Progenitor cell of endocrine pancreas (in vitro differentiated cells): ENCODE measurements at regions not wholly inside any gene's neighbourhood (a gene's known extent, or its start where the extent isn't known, plus 50 kb on each side); places are given as distances from the start of the nearest gene placed in this dataset.

Experiments used
- DNase-seq: peaks from one replicate; pipeline ENCODE4 v3.0.0; 2021; ENCODE audit warnings: low spot score; ENCODE audit not compliant: unreplicated experiment
- H3K27ac Mint-ChIP-seq: 2 replicates; pipeline ENCODE4 v1.8.0; 2021; ENCODE audit warnings: mild to moderate bottlenecking, moderate library complexity, mixed read lengths
- H3K27me3 Mint-ChIP-seq: 2 replicates; pipeline ENCODE4 v1.8.0; 2021; ENCODE audit warnings: mixed read lengths
- H3K36me3 Mint-ChIP-seq: 2 replicates; pipeline ENCODE4 v1.8.0; 2022; ENCODE audit warnings: mixed read lengths; ENCODE audit not compliant: insufficient read depth
- H3K4me1 Mint-ChIP-seq: 2 replicates; pipeline ENCODE4 v1.8.0; 2021; ENCODE audit warnings: low read depth, mixed read lengths
- H3K4me3 Mint-ChIP-seq: 2 replicates; pipeline ENCODE4 v1.8.0; 2021; ENCODE audit warnings: low read depth, mild to moderate bottlenecking, moderate library complexity, mixed read lengths
- H3K9me3 Mint-ChIP-seq: 2 replicates; pipeline ENCODE4 v1.8.0; 2021; ENCODE audit warnings: low read depth, mixed read lengths
- TF ChIP-seq, protein P1 (sequence below): fragments of 200-600 bp; sonication (generic); IDR thresholded peaks from one replicate; pipeline ENCODE4 v1.5.0; 2021; ENCODE audit warnings: antibody characterized with exemption, mild to moderate bottlenecking; ENCODE audit not compliant: unreplicated experiment

DNA sequence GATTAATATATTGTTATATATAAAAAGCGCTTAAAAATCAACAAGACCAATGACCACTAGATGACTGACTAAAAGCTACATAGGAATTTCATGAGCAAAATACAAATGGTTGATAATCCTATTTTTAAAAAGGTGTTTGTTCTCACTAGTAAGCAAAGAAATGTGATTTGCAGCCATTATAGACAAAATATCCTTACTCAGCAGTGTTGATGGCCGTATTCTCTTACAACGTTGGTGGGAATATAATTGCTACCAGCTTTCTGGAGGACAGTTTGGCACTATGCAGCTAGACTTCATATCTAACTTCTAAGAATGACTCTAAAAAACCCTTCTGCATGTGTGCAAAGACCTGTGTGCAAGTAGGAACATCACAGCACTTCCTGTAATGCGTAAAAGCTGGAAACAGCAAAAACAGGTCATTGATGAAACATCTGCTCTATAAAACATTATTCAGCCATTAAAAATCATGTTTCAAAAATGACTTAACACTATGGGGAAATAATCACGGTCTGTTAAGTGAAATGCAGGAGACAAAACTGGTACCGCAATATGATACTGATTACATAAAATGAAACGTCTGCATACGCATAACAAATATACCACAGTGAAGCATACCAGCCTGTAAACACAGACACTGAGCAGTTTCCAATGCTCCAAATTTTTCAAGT is 70.1 kb upstream of the LINC01488 start:
- Mint-ChIP-seq H3K36me3 (no peaks in the 10 kb centered on the region), H3K4me1 (peaks cover 5% of the 10 kb centered on the region), H3K27me3 (no peaks in the 10 kb centered on the region), H3K4me3 (no peak overlapping the region), H3K9me3 (peaks cover 4% of the 10 kb centered on the region), H3K27ac (peak overlapping the region; percentile 20)
- DNase-seq = no peak
- TF ChIP-seq, protein P1, sequence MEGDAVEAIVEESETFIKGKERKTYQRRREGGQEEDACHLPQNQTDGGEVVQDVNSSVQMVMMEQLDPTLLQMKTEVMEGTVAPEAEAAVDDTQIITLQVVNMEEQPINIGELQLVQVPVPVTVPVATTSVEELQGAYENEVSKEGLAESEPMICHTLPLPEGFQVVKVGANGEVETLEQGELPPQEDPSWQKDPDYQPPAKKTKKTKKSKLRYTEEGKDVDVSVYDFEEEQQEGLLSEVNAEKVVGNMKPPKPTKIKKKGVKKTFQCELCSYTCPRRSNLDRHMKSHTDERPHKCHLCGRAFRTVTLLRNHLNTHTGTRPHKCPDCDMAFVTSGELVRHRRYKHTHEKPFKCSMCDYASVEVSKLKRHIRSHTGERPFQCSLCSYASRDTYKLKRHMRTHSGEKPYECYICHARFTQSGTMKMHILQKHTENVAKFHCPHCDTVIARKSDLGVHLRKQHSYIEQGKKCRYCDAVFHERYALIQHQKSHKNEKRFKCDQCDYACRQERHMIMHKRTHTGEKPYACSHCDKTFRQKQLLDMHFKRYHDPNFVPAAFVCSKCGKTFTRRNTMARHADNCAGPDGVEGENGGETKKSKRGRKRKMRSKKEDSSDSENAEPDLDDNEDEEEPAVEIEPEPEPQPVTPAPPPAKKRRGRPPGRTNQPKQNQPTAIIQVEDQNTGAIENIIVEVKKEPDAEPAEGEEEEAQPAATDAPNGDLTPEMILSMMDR = no peak

DNA sequence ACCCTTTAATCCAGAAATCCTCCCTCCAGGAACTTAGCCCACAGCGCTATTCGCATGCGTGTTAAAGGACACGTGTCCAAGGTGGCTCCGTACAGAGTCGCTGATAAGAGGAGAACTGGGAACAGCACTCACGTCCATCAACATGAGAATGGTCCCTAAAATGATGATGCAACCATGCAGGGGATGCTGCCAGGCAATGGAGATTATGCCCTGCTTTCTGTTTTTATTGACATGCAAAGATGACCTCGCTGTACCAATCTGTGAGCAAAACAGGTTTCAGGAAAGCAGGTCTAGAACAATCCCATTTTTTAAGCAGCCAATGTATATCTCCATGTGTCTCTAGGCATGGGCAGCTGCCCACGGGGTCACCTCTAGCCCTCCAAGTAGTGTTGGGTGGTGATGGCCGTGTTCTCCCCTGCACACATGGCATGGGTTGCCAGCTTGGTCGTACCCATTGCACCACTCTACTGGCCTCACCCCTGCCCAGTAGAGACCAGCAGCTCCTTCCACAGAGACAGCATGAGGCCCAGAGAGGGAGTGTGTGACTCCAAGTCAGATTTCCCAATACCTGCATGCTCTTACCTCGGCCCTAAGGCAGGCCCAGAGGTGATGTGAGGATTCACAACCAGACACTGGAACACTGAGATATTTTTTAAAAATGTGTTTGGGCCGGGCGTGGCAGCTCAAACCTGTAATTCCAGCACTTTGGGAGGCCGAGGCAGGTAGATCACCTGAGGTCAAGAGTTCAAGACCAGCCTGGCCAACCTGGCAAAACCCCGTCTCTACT is 68.3 kb upstream of the LINC01488 start:
- no peaks in the 10 kb centered on the region for H3K27me3 Mint-ChIP-seq
- H3K4me3 Mint-ChIP-seq = no peak overlapping the region
- TF ChIP-seq, protein P1 = no peak
- no peak overlapping the region for H3K27ac Mint-ChIP-seq
- no peak for DNase-seq
- no peaks in the 10 kb centered on the region for H3K36me3 Mint-ChIP-seq
- peaks cover 4% of the 10 kb centered on the region for H3K9me3 Mint-ChIP-seq
- H3K4me1 Mint-ChIP-seq = peaks cover 19% of the 10 kb centered on the region

DNA sequence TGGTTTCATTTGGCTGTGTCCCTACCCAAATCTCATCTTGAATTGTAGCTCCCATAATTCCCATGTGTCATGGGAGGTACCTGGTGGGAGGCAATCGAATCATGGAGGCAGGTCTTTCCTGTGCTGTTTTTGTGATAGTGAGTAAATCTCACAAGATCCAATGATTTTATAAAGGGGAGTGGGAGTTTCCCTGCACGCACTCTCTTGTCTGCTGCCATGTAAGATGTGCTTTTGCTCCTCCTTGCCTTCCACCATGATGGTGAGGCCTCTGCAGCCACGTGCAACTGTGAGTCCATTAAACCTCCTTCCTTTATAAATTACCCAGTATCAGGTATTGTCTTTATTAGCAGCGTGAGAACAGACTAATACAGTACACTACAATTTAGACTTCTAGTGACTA is 67.5 kb upstream of the LINC01488 start:
- no peak for DNase-seq
- Mint-ChIP-seq H3K27me3 (no peaks in the 10 kb centered on the region), H3K4me3 (no peak overlapping the region), H3K4me1 (peaks cover 19% of the 10 kb centered on the region), H3K9me3 (peaks cover 4% of the 10 kb centered on the region), H3K36me3 (no peaks in the 10 kb centered on the region), H3K27ac (no peak overlapping the region)
- TF ChIP-seq, protein P1 = no peak

DNA sequence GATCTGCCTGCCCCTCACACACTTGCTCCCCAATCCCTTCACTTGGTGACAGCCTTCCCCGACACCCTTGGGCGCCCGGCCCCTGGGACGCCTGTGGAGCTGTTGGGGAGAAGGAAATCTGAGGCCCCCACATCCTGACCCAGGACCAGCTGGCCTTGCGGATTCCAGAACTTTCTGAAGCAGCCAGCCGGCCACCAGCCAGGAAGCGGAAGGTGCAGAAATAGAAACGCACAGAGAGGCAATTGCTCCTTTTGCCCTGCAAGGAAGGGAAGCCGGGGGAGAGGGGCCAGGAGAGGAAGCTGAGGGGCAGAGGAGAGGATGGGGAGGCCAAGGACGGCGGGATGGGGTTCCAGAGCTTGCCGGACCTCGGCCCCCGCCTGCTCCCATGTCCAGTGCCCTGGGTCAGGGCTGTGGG is 66.7 kb upstream of the LINC01488 start:
- Mint-ChIP-seq H3K36me3 (no peaks in the 10 kb centered on the region), H3K27me3 (no peaks in the 10 kb centered on the region), H3K4me3 (no peak overlapping the region), H3K4me1 (peaks cover 21% of the 10 kb centered on the region), H3K9me3 (peaks cover 4% of the 10 kb centered on the region), H3K27ac (no peak overlapping the region)
- no peak for DNase-seq
- TF ChIP-seq, protein P1 = no peak

DNA sequence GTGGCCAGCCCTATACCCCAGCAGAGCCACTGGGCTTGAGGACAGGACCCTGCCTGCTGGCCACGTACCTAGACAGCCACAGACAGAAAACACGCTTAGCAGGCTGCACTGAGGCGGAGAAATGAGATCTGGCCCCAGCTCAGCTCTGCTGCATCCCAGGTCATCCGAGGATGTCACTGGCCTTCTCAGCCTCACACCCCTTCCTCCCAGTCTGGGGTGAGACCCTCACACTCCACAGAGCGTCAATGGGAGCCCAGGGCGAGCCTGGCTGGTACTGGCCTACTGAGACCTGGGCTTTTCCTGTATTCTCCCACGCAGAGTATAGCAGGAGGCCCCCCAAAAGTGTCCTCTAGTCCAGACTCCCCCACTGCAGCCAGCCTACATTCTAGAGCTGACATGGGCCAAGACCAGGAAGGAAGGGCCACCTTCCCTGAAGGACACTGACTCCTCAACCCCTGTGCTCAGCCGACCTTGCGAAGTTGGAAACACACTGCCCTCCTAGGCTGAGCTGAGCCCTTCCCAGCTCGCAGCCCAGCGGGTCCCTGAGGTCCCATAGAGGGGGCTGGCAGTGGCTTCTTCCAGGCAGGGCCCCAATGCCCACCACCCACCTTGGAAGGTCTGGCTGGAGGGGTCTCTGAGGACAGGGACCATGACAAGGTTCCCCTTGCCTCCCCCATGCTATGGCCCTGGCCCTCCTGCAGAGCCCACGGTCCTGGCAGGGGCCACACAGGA is 65.9 kb upstream of the LINC01488 start:
- Mint-ChIP-seq H3K36me3 (no peaks in the 10 kb centered on the region), H3K4me3 (no peak overlapping the region), H3K27ac (peak overlapping the region; percentile 67), H3K9me3 (peaks cover 4% of the 10 kb centered on the region), H3K27me3 (no peaks in the 10 kb centered on the region), H3K4me1 (peaks cover 23% of the 10 kb centered on the region)
- DNase-seq = no peak
- TF ChIP-seq, protein P1 = no peak
